HG03469 (cell line): ENCODE measurements at regions not wholly inside any gene's neighbourhood (a gene's known extent, or its start where the extent isn't known, plus 50 kb on each side); places are given as distances from the start of the nearest gene placed in this dataset.
A peak's percentile ranks its signal among the peaks of the same experiment; 100 is the strongest.

Experiments
- ATAC-seq: cut with Tn5 transposase; IDR thresholded peaks from one replicate; pipeline ENCODE4 v1.9.1; 2021; ENCODE audit warnings: mild to moderate bottlenecking, moderate library complexity, moderate number of reproducible peaks; ENCODE audit not compliant: unreplicated experiment

DNA sequence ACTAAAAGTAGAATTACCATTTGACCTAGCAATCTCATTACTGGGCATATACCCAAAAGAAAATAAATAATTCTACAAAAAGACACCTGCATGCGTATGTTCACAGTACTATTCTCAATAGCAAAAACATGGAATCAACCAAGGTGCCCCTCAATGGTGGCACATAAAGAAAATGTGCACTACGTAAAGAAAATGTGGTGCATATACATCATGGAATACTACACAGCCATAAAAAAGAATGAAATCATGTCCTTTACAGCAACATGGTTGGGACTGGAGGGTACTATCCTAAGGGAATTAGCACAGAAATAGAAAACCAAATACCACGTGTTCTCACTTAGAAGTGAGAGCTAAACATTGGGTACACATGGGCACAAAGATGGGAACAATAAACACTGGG is 250.7 kb upstream of the TNP1 start:
- no peak for ATAC-seq

DNA sequence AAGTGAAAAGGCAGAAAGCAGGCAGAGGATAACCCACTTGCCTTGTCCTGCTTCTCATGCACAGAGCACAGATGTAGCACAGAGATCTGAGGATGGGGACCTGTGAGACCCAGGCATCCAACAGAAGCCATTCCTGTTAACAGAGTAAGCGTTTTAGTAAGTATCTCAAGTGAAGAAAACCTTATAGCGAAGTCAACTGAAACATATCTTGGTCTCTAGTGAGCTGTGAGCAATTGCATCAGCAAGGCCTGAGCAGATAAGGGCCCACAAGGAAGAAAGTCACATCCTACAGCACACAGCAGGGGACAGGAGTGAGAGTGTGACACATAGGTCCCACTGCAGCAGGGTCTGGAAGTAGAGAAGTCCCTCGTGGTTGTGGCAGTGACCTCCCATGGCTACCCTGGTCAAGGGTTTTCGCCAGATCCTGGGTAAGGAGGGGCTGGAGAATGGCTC is 248.7 kb upstream of the TNP1 start:
- ATAC-seq: no peak

DNA sequence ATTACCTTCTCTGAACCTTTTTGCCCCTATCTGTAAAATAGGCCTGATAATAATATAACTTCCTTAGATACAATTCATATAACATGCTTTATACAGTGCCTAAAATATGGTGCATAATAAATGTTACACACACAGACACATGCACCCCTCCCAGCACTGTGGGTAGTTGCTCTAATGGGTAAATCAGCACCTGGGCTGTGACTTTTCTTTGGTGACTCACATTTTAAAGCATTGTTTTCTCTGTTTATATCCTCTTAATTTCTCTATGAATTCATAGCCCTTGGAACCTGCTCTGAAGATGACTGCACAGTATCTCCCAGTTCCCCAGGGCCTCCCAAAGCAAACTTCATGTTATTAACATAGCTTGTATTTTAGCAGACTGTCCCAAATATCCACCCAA is 248.2 kb upstream of the TNP1 start:
- ATAC-seq: no peak

DNA sequence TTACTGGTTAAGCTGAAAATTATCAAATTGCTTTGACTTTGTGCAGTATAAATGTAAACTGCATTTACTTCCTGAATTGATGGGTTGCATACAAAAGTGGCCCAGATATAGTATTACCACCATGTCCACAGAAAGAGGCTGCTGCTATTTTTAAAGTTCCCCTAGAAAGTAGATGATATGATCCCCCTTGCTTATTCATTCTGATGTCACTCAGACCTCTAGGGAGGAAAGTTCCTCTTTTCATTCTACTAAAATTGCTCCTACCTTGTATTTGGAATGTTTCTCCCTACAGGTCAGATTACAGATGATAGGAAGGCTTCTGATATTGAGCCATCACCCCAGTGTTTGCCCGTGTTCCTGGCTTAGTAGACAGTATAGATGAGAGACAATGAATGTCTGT is 247.6 kb upstream of the TNP1 start:
- no peak for ATAC-seq

DNA sequence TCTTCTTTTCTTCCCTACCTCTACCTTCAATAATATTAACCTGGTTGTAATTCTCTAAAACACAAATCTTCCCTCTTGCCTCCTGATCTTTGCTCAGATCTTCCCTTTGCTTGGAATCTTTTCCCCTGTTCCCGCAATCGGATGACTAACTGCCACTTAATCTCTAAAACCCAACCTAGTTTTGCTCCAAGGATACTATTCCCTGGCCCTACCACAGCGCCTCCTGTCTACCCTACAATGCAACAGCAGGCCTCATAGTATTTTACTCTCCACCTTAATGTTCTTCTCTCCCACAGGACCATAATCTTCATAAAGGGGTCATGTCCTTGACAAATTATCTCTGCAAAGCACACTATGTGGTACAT is 246.8 kb upstream of the TNP1 start:
- no peak for ATAC-seq

DNA sequence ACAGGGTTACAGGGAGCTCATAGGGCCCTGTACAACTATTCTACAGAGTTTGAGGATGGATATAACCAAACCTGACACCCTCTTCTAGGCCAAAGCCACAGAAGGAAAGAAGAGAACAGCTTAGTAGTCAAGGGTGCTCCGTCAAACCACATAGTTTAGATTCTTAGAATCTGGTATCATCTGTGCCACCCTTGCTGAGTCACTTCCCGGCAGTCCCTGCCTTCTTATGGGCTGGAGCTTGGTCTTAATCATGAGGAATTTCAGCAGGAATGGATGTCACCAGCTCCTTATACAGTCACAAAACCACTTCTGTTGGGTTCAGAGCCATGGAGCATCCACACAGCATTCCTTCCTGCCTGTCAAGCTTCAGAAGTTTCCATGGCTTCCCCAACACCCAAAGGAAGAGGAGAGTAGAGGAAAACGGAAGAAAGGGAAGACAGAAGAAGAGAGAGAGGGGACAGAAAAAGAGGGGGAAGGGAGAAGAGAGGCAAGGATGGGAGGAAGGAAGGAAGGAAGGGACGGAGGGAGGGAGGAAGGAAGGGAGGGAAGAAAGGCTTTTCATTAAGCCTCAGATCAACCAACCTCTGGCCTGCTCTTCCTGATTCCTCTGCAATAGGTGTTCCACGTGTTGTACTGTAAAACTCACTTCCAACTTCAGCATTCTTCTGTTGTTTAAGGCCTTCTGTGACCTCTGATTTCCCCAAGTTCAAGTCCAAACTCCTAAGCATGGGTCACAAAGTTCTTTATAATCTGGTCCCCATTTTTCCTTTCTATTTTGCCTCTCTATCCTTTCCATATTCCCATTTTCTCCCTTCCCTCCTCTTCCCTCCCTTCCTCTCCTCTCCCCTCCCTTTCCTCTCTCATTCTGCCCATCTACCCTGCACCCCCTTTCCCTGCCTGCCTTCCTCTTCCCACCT is 246.1 kb upstream of the TNP1 start:
- ATAC-seq: no peak

DNA sequence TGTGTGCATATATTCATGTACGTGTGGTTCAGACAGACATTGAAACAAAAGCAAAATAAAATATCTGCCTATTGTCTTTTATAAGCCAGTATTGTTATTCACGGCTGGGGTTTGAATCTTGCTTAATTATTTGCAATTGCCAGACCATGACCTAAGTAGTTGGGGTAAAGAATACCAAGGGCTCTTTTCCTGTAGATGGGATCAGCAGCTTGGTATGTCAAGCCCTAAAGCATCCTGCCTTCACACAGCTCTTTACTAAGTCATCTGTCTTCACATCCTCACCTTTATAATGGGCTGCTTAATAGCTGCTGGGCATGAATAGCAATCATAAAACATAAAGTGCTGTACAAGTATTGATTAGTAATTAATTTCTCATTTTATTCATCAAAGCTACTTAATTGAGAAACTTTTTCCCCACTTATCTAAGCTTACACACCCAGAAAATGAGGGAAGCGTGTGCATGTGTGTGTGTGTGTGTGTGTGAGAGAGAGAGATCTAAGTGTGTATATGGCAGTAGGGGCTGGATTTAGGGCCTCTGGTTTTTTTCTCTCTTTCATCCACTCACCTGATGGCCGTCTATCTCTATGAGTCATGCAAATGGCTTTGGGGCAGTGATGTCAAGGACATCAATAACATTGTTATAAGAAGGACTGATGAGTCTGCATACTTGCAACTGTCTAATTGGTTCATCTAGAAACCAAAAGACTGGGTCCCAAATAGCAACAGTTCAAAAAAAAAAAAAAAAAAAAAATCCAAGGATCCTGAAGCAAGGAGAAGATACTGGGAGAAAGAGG is 244.1 kb upstream of the TNP1 start:
- ATAC-seq: no peak

DNA sequence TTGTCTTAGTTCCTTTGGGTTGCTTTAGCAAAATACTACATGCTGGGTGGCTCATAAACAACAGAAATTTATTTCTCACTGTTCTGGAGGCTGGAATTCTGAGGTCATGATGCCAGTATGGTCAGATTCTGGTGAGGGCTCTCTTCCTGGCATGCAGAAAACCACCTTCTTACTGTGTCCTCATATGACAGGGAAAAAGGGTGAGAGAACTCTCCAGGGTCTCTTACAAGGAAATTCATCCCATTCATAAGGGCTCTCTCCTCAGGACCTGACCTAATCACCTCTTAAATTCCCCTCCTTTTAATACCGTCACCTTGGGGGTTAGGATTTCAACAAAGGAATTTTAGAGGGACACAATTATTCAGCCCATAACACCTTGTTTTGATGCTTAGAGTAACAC is 243.1 kb upstream of the TNP1 start:
- ATAC-seq: no peak

DNA sequence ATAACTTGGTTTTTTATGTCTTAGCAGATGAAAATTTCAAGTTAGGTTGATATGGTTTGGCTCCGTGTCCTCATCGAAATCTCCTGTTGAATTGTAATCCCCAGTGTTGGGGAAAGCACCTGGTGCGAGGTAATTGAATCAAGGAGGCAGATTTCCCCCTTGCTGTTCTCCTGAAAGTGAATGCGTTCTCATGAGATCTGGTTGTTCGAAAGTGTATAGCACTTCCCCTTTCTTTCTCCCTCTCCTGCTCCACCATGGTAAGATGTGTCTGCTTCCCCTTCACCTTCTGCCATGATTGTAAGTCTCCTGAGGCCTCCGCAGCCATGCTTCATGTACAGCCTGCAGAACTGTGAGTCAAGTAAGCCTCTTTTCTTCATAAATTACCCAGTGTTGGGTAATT is 242.1 kb upstream of the TNP1 start:
- peak; percentile 48 for ATAC-seq

DNA sequence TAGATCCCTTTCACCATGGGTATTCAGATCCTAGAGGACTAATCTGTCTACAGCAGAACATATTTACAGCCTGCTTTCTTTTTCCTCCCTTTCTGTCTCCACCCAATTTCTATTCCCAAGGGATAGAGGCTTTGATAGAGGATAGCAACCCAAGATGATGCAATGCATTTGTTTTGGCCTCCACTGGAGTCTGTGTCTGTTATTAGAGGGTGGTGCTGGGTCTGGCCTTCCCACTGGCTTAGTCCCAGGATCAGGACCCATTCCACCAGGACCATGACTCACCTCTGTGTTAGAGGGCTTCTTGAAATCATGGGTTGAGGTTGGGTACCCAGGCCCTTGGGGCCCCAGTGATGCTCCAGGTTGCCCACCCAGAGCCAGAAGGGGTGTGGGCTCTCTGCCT is 239.7 kb upstream of the TNP1 start:
- ATAC-seq: no peak

DNA sequence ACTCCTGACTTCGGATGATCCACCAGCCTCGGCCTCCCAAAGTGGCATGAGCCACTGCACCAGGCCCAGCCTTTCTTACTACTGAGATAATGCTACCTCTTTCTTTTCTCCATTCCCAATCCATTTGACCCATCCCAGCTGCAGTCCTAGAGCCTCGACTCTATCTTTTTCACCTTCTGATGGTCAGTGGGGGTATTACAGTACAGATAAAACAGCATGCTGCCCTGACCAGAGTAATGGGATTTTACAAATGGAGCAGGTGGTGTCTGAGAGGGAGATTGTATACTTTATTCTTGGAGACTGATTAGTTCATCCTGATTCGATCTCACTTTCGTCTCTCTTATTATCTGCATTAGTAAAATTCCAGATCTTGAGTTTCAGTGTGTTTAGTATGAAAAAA is 238.6 kb upstream of the TNP1 start:
- ATAC-seq: no peak

DNA sequence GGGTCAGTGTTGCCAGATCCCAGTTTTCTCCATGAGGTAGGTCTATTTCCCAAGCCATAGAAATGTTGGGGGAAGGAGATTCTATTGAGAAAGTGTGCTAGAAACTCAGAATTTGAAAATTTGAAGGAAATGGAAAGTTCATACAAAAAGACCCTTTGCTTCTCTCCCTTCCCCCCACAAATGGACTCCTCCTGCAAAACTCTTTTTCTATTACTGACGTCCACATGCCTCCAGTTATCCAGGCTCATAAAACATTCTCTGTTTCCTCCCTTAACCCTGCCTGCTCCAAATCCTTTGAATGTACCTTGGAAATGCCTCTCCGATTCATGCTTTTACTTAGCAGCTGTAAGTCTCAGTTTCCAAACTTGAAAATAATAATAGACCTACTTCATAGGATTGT is 237.5 kb upstream of the TNP1 start:
- ATAC-seq: no peak

DNA sequence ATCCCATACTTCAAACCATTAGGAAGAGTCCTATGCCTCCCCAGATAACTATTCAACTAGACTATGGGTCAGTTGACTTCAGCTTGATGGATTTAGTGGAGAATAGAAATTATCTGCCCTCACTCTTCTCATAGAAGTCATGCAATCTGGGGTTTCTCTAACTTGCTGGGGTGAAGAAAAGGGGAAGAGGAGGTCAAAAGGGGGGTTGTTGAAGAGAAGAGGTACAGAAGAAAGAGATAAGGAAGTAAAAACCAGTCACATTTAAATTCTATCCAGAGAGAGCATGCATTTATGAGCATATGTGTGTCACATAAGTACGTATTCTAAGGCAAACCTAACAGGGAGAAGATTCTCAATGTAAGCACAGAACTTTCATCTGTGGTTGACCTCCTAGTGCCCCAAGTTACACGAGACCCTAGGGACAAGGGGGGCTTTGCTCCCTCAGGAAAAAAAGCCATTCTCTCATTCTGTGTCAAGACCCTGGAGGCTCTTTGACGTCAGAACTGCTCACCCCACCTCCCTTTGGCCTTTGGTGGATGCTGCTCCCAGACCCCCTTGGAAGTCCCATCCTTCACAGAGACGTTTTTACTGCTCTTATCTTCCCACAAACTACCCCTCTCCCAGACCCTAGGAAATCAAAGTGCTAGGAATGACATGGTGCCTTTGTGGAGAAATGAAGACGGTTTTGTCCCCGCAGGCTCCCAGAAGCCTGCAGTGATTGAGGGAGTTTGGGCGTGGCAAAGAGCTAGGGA is 236.8 kb upstream of the TNP1 start:
- no peak for ATAC-seq

DNA sequence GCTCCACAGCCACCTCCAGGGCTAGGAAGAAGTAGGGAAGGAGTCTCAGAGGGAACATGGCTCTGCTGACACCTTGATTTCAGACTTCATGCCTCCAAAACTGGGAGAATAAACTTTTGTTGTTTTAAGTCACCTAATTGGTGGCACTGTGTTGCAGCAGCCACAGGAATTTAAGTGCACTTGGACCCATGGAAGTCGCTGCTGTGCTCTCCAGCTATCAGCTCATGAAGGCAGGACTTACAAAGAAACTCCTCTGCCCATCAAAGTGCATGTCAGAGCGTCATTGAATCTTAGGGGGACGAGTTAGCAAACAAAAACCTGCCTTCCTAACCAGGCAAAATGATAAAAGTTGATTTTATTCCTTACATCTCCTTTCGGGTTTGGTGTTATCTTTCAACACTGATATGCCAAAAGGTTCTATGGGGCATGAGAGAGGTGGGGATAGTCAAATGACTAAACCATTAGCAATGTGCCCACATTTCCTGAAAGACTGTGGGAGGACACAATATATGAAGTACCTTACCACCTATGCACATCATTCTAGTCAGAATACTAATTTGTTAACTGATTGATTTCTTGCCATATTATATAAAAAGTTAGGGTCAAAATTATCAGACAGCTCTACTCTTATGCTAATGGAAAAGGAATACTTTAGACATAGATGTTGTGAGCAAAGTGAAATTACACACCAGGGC is 235.8 kb upstream of the TNP1 start:
- ATAC-seq: no peak

DNA sequence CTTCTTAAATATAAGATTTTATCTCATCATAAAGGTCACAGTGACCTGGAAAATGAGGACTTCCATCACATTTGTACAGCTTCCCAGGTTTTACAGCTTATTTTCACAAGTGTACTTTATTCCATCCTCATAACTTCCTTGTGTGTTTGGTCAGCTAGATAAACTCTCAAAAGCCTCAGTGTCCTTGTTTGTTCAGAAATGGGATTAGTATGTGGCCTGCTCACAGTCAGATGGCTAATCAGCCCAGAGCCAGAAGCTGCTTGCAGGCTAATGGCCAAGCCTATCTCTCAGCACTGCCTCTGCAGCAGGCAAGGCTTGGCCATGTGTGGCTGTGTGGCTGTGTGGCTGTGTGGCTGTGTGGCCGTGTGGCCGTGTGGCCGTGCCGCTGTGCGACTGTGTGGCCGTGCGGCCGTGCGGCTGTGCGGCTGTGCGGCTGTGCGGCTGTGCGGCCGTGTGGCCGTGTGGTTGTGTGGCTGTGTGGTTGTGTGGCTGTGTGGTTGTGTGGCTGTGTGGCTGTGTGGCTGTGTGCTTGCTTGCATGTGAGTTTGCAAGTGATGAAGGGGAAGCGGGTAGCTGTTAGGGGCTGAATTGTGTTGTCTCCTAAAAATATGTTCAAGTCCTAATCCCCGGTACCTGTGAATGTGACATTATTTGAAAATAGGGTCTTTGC is 233.0 kb upstream of the TNP1 start:
- ATAC-seq: no peak

DNA sequence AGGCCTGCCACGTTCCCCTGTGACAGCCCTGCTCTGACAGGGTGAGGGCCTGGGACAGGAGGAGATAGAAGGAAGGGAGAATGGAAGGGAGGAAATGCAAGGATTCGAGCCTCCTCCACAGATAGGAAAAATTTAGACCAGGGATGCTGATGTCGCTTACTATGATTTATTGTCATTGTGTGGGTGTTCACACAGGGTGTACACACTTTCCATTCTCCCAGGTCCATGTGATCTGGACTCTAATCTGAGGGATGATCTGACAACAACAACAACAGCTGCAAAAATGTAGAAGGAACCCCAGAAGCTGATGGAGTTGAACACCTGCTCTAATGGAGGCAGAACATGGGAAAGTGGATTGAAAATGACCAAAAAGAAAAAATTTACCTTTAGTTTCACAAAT is 231.7 kb upstream of the TNP1 start:
- ATAC-seq: no peak

DNA sequence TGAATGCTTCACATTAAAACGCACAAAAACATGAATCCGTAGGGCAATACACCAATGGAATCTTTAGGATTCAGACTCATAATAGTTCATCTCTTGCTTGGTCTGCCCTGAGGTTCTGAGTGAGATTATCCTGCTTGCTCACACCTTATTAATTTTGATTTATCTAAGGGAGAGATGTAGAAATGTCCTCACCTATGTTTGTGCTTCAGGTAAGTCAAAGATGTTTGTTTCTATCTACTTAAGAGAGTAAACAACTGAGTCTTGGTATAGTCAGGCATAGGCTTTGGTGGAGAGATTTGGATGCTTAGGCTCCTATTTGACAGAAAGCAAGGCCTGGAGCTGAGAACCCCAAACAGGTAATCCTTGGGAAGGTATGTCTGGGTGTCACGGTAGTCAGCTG is 231.0 kb upstream of the TNP1 start:
- ATAC-seq: no peak

DNA sequence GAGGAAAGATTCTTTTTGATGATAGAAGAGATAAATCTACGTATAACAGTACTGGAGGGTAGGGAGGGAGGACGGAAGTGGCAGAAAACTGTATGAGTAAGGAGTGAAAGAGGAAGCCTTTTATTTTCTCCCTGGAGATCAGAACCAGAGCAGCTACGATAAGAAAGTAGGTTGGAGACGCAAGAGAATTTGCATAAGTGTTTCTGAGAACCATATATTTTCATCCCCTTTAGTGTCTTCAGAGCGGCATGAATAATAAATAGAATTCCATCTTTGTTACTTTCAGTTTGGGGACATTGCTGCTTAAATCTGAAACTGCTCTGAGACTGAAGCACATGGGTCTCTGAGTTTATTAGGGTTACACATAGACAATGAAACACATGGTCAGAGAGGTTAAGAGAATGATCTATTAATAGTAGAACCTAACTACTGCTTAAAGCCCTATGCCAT is 230.2 kb upstream of the TNP1 start:
- peak; percentile 82 for ATAC-seq

DNA sequence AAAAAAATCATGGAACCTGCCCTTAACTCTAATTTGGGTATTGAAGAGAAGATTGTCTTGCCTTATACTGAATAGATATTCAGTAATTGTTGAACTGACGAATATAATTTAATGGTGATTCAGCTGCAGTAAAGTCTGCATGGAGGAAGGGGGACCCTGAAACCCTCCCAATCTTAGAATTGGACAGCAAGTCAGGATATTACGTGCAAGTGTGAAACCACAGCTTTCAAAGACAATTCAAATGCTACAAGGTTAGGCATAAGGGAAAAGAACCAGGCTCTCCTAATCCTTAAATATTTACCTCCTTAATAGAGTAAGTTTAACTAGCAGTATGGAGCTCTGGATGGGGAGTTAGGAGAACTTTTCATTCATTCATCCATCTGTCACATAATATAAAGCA is 226.9 kb upstream of the TNP1 start:
- ATAC-seq: no peak

DNA sequence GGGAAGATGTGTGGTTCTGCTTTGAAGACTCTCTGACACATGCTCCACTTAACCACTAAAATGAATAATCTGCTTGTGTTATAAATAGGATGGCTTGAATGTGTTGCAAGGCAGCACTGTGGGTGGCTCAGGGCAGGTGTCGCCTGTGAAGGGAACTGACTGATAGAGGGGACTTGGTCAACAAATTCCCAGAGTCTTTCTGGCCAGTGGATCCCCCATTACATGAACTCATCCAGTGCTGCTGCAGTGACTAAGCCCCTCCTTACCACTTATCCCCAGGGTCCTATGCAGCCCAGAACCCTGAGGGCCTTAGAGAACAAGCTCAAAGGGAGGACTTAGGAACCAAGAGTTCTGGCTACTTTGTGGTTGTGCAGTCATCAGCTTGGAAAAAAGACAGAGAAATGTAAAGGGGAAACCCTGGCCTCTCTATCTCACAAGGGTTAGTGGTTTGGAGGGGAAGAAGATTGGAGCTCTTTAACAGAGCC is 226.2 kb upstream of the TNP1 start:
- ATAC-seq: peak; percentile 42
